ENCODE measurements at regions not wholly inside any gene's neighbourhood (a gene's known extent, or its start where the extent isn't known, plus 50 kb on each side); places are given as distances from the start of the nearest gene placed in this dataset.
"Not testable (repeated sequence)": the region's sequence is repeated elsewhere in the genome, so short reads cannot be mapped to it uniquely, and the experiment has no call there.

- no peak for DNase-seq
Measured at GRCh38 chr1:100791586-100791985, 72.0 kb downstream of the VCAM1 start.

- no peak for DNase-seq
Measured at GRCh38 chr1:100793659-100794058, 74.1 kb downstream of the VCAM1 start.

GRCh38 chr1:100794748-100795645 is 75.5 kb downstream of the VCAM1 start:
- peak; percentile 65 for DNase-seq

GRCh38 chr1:100795646-100795985 is 76.1 kb downstream of the VCAM1 start:
- no peak for DNase-seq

GRCh38 chr1:100796046-100796445 is 76.5 kb downstream of the VCAM1 start:
- no peak for DNase-seq

GRCh38 chr1:100799548-100799947 is 80.0 kb downstream of the VCAM1 start:
- DNase-seq = no peak

- DNase-seq = peak; percentile 40
Measured at GRCh38 chr1:100799954-100800612, 80.5 kb downstream of the VCAM1 start.

- not testable (repeated sequence) for DNase-seq
Measured at GRCh38 chr1:100801256-100801655, 81.7 kb downstream of the VCAM1 start.

GRCh38 chr1:100803280-100803679 is 83.7 kb downstream of the VCAM1 start:
- DNase-seq = not testable (repeated sequence)

- DNase-seq = no peak
Measured at GRCh38 chr1:100806601-100807000, 87.1 kb downstream of the VCAM1 start.

GRCh38 chr1:100810360-100810759 is 84.3 kb downstream of the EXTL2 start:
- DNase-seq = no peak

GRCh38 chr1:100811808-100812207 is 82.8 kb downstream of the EXTL2 start:
- no peak for DNase-seq

GRCh38 chr1:100814938-100815337 is 79.7 kb downstream of the EXTL2 start:
- not testable (repeated sequence) for DNase-seq

- no peak for DNase-seq
Measured at GRCh38 chr1:100816049-100816448, 78.6 kb downstream of the EXTL2 start.

- DNase-seq = not testable (repeated sequence)
Measured at GRCh38 chr1:100820195-100820594, 74.4 kb downstream of the EXTL2 start.

GRCh38 chr1:100821919-100822318 is 72.7 kb downstream of the EXTL2 start:
- DNase-seq = not testable (repeated sequence)
